ENCODE measurements at regions not wholly inside any gene's neighbourhood (a gene's known extent, or its start where the extent isn't known, plus 50 kb on each side); places are given as distances from the start of the nearest gene placed in this dataset.

DNA sequence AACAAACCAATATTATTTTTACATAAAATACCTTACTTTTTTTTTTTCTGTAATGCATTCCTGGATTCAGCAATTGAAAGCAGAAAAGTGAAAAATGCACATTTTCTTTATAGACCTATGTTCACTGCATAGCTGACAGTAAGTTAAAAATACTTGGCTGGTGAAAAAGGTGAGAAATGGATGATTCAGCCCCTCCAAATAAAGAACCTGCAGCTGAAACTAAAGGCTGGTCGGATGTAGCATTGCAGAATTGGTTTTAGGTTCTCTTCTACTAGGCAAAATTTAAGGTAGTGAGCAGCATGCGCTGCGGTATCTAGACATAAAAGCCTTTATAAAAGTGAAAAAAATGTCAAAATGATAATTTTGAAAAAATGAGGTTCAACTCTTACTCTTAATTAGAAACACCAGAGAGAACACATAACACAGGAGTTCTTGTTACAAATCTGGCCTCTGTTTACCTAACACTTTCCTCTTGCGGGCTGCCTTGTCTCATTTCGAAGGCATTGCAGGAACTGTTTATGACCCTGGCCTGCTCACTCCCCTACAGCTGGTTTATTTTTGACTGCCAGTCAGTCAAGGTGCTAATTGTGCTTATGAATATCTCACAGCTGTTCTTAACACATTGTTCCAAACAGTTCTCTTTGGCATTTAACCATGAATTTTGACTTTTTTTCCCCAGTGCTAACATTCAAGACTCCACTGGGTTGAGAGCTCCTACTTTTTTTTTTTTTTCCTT is 455.4 kb upstream of the TBL1XR1 start:
- ATAC-seq, result no peak
- CTCF ChIA-PET, result no interaction called here

DNA sequence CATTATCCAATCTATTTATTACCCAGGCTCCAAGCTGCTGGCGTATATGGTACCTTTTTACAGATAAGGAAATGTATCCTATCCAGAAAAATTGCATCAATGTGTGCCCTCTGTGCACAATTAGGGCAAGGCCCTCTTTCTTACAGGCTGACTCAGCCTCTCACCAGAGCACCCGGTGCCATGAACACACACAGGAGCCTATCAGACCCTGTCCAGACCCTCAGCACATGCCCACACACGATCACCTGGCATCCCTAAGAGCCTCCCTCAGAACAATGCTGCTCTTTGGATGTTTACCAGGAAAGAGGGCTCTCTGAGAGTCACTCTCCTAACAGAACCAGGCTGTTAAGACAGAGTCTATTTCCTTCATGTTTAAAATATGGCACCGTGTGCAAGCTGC is 460.0 kb upstream of the TBL1XR1 start:
- Mint-ChIP-seq H3K27me3 (ENCODE audit: low read depth) (no peaks in the 10 kb centered on the region), H3K4me1 (no peaks in the 10 kb centered on the region), H3K36me3 (no peaks in the 10 kb centered on the region), H3K27ac (no peak overlapping the region), H3K4me3 (no peak overlapping the region), H3K9me3 (peaks cover 8% of the 10 kb centered on the region)
- DNase-seq (ENCODE audit: low spot score), result no peak
- ChIA-PET CTCF (interaction anchor here (0.5 kb wide), 1 partner anchor 1483 kb away, joined by 4 read pairs; no protein-coding TSS in a partner anchor), POLR2A (no interaction called here)
- TF ChIP-seq TP53 (CRISPR knock-in tag; IDR thresholded peaks at IDR 0.05) (no peak), ZNF263 (CRISPR knock-in tag; IDR thresholded peaks at IDR 0.05; ENCODE audit: low read depth) (no peak), ZNF219 (CRISPR knock-in tag; IDR thresholded peaks at IDR 0.05; ENCODE audit: borderline replicate concordance) (no peak)
- TF ChIP-seq, protein P1, sequence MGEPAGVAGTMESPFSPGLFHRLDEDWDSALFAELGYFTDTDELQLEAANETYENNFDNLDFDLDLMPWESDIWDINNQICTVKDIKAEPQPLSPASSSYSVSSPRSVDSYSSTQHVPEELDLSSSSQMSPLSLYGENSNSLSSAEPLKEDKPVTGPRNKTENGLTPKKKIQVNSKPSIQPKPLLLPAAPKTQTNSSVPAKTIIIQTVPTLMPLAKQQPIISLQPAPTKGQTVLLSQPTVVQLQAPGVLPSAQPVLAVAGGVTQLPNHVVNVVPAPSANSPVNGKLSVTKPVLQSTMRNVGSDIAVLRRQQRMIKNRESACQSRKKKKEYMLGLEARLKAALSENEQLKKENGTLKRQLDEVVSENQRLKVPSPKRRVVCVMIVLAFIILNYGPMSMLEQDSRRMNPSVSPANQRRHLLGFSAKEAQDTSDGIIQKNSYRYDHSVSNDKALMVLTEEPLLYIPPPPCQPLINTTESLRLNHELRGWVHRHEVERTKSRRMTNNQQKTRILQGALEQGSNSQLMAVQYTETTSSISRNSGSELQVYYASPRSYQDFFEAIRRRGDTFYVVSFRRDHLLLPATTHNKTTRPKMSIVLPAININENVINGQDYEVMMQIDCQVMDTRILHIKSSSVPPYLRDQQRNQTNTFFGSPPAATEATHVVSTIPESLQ (CRISPR knock-in tag; IDR thresholded peaks at IDR 0.05), result no peak
- no peak for ATAC-seq

More for the DNA sequence above, 455.4 kb upstream of the TBL1XR1 start:
- peaks cover 3% of the 10 kb centered on the region; the same call in 1 of the 2 replicates for H3K9me3 Mint-ChIP-seq
- no peak for DNase-seq (ENCODE audit: low spot score)
- no peaks in the 10 kb centered on the region for H3K27me3 Mint-ChIP-seq (ENCODE audit: low read depth)
- H3K4me3 Mint-ChIP-seq, result no peak overlapping the region
- H3K27ac Mint-ChIP-seq, result no peak overlapping the region
- H3K36me3 Mint-ChIP-seq, result no peaks in the 10 kb centered on the region
- POLR2A ChIA-PET, result interaction anchor here (0.7 kb wide), 1 partner anchor 137 kb away, joined by 3 read pairs; no protein-coding TSS in a partner anchor
- H3K4me1 Mint-ChIP-seq, result 0 out of 2 replicates have a peak, but pooled peaks cover 2% of the 10 kb centered on the region
- TF ChIP-seq, protein P2, sequence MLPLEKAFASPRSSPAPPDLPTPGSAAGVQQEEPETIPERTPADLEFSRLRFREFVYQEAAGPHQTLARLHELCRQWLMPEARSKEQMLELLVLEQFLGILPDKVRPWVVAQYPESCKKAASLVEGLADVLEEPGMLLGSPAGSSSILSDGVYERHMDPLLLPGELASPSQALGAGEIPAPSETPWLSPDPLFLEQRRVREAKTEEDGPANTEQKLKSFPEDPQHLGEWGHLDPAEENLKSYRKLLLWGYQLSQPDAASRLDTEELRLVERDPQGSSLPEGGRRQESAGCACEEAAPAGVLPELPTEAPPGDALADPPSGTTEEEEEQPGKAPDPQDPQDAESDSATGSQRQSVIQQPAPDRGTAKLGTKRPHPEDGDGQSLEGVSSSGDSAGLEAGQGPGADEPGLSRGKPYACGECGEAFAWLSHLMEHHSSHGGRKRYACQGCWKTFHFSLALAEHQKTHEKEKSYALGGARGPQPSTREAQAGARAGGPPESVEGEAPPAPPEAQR (CRISPR knock-in tag; IDR thresholded peaks at IDR 0.05), result no peak
- TF ChIP-seq TCF7 (CRISPR knock-in tag; IDR thresholded peaks at IDR 0.05; ENCODE audit: low read depth), result no peak
- TF ChIP-seq, protein P3, sequence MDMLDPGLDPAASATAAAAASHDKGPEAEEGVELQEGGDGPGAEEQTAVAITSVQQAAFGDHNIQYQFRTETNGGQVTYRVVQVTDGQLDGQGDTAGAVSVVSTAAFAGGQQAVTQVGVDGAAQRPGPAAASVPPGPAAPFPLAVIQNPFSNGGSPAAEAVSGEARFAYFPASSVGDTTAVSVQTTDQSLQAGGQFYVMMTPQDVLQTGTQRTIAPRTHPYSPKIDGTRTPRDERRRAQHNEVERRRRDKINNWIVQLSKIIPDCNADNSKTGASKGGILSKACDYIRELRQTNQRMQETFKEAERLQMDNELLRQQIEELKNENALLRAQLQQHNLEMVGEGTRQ (CRISPR knock-in tag; IDR thresholded peaks at IDR 0.05), result no peak
- TF ChIP-seq, protein P4, sequence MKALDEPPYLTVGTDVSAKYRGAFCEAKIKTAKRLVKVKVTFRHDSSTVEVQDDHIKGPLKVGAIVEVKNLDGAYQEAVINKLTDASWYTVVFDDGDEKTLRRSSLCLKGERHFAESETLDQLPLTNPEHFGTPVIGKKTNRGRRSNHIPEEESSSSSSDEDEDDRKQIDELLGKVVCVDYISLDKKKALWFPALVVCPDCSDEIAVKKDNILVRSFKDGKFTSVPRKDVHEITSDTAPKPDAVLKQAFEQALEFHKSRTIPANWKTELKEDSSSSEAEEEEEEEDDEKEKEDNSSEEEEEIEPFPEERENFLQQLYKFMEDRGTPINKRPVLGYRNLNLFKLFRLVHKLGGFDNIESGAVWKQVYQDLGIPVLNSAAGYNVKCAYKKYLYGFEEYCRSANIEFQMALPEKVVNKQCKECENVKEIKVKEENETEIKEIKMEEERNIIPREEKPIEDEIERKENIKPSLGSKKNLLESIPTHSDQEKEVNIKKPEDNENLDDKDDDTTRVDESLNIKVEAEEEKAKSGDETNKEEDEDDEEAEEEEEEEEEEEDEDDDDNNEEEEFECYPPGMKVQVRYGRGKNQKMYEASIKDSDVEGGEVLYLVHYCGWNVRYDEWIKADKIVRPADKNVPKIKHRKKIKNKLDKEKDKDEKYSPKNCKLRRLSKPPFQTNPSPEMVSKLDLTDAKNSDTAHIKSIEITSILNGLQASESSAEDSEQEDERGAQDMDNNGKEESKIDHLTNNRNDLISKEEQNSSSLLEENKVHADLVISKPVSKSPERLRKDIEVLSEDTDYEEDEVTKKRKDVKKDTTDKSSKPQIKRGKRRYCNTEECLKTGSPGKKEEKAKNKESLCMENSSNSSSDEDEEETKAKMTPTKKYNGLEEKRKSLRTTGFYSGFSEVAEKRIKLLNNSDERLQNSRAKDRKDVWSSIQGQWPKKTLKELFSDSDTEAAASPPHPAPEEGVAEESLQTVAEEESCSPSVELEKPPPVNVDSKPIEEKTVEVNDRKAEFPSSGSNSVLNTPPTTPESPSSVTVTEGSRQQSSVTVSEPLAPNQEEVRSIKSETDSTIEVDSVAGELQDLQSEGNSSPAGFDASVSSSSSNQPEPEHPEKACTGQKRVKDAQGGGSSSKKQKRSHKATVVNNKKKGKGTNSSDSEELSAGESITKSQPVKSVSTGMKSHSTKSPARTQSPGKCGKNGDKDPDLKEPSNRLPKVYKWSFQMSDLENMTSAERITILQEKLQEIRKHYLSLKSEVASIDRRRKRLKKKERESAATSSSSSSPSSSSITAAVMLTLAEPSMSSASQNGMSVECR (CRISPR knock-in tag; IDR thresholded peaks at IDR 0.05; ENCODE audit: borderline replicate concordance), result no peak
- TF ChIP-seq ZNF263 (CRISPR knock-in tag; IDR thresholded peaks at IDR 0.05; ENCODE audit: low read depth), result no peak
- TF ChIP-seq ZNF671 (CRISPR knock-in tag; IDR thresholded peaks at IDR 0.05), result no peak
- TF ChIP-seq ZBTB21 (CRISPR knock-in tag; IDR thresholded peaks at IDR 0.05; ENCODE audit: borderline replicate concordance), result no peak
- TF ChIP-seq NFE2L1 (CRISPR knock-in tag; IDR thresholded peaks at IDR 0.05), result no peak
- TF ChIP-seq, protein P5, sequence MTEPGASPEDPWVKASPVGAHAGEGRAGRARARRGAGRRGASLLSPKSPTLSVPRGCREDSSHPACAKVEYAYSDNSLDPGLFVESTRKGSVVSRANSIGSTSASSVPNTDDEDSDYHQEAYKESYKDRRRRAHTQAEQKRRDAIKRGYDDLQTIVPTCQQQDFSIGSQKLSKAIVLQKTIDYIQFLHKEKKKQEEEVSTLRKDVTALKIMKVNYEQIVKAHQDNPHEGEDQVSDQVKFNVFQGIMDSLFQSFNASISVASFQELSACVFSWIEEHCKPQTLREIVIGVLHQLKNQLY (CRISPR knock-in tag; IDR thresholded peaks at IDR 0.05), result no peak
- TF ChIP-seq CREB1 (CRISPR knock-in tag; IDR thresholded peaks at IDR 0.05), result no peak
- TF ChIP-seq, protein P6, sequence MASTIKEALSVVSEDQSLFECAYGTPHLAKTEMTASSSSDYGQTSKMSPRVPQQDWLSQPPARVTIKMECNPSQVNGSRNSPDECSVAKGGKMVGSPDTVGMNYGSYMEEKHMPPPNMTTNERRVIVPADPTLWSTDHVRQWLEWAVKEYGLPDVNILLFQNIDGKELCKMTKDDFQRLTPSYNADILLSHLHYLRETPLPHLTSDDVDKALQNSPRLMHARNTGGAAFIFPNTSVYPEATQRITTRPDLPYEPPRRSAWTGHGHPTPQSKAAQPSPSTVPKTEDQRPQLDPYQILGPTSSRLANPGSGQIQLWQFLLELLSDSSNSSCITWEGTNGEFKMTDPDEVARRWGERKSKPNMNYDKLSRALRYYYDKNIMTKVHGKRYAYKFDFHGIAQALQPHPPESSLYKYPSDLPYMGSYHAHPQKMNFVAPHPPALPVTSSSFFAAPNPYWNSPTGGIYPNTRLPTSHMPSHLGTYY (CRISPR knock-in tag; IDR thresholded peaks at IDR 0.05), result no peak
- no peak for TF ChIP-seq EMX1 (CRISPR knock-in tag; IDR thresholded peaks at IDR 0.05)
- no peak for TF ChIP-seq NR2C2 (CRISPR knock-in tag; IDR thresholded peaks at IDR 0.05)
- TF ChIP-seq ZNF317 (CRISPR knock-in tag; IDR thresholded peaks at IDR 0.05; ENCODE audit: borderline replicate concordance, low read depth), result no peak
- TF ChIP-seq TEAD1 (CRISPR knock-in tag; IDR thresholded peaks at IDR 0.05), result no peak
- no peak for TF ChIP-seq ATF1 (CRISPR knock-in tag; IDR thresholded peaks at IDR 0.05)
- TF ChIP-seq TEAD4 (CRISPR knock-in tag; IDR thresholded peaks at IDR 0.05), result no peak
